Fibroblast of mammary gland (primary cell): ENCODE measurements at regions not wholly inside any gene's neighbourhood (a gene's known extent, or its start where the extent isn't known, plus 50 kb on each side); places are given as distances from the start of the nearest gene placed in this dataset.
A peak's percentile ranks its signal among the peaks of the same experiment; 100 is the strongest.

Experiments
- DNase-seq: peaks from one replicate; pipeline ENCODE4 v3.0.0-alpha.2; 2010; ENCODE audit warnings: low read depth
- H3K4me3 ChIP-seq: 2 replicates; pipeline ENCODE4 v1.5.1; 2011; ENCODE audit warnings: low read depth, mild to moderate bottlenecking, low read length, moderate library complexity; ENCODE audit not compliant: control insufficient read depth
- CTCF ChIP-seq: conservative IDR thresholded peaks from 2 replicates; pipeline ENCODE4 v1.5.1; 2011; ENCODE audit warnings: low read depth, low read length, inconsistent platforms; ENCODE audit not compliant: control insufficient read depth, insufficient read depth

- no peak for TF ChIP-seq CTCF
- peak; percentile 8 for DNase-seq
- no peak overlapping the region for H3K4me3 ChIP-seq
Measured at GRCh38 chr14:84453307-84453950, 1076.5 kb upstream of the FLRT2 start.

- no peak overlapping the region for H3K4me3 ChIP-seq
- DNase-seq: no peak
- TF ChIP-seq CTCF: no peak
Measured at GRCh38 chr14:84454114-84454513, 1075.8 kb upstream of the FLRT2 start.

GRCh38 chr14:84456946-84457345 is 1073.0 kb upstream of the FLRT2 start:
- TF ChIP-seq CTCF: no peak
- no peak overlapping the region for H3K4me3 ChIP-seq
- DNase-seq: no peak

GRCh38 chr14:84458881-84459280 is 1071.1 kb upstream of the FLRT2 start:
- DNase-seq: no peak
- TF ChIP-seq CTCF: no peak

GRCh38 chr14:84465880-84466279 is 1064.1 kb upstream of the FLRT2 start:
- no peak for DNase-seq
- H3K4me3 ChIP-seq: no peak overlapping the region
- TF ChIP-seq CTCF: no peak

More at GRCh38 chr14:84458881-84459280, 1071.1 kb upstream of the FLRT2 start:
- no peak overlapping the region for H3K4me3 ChIP-seq

- no peak for TF ChIP-seq CTCF
- no peak overlapping the region for H3K4me3 ChIP-seq
- no peak for DNase-seq
Measured at GRCh38 chr14:84468153-84468552, 1061.8 kb upstream of the FLRT2 start.

- no peak for TF ChIP-seq CTCF
- DNase-seq: no peak
- H3K4me3 ChIP-seq: no peak overlapping the region
Measured at GRCh38 chr14:84477996-84478395, 1051.9 kb upstream of the FLRT2 start.
